CD14-positive monocyte (primary cell): ENCODE measurements at regions not wholly inside any gene's neighbourhood (a gene's known extent, or its start where the extent isn't known, plus 50 kb on each side); places are given as distances from the start of the nearest gene placed in this dataset.

Experiments used
- DNase-seq, 3 donors: peaks; one replicate each; pipeline ENCODE4 v3.0.0-alpha.2; 2011 to 2022
- H2AFZ ChIP-seq: 2 replicates; pipeline ENCODE4 v1.6.0; 2012; ENCODE audit warnings: mild to moderate bottlenecking, low read depth, low read length, inconsistent platforms; ENCODE audit not compliant: insufficient read depth, poor library complexity, severe bottlenecking
- H3K27ac ChIP-seq, 2 donors: 1 replicate in 1 of 2; 2 replicates in 1 of 2; pipeline ENCODE4 v1.5.1; 2012 to 2013; ENCODE audit warnings: low read length in 2 of 2, control low read depth in 1 of 2, inconsistent platforms in 1 of 2, low read depth in 1 of 2, mild to moderate bottlenecking in 1 of 2
- H3K27me3 ChIP-seq, 2 donors: one replicate each; pipeline versions ENCODE4 v1.6.0 to v1.6.1; 2011 to 2013; ENCODE audit warnings: low read length in 2 of 2; ENCODE audit not compliant: control insufficient read depth in 2 of 2, insufficient read depth in 2 of 2
- H3K36me3 ChIP-seq, 2 donors: replicated peaks in 1 of 2; 1 replicate in 1 of 2; 2 replicates in 1 of 2; pipeline versions ENCODE4 v1.5.1 to v1.6.1; 2012 to 2013; ENCODE audit warnings: low read length in 2 of 2, control low read depth in 1 of 2, inconsistent platforms in 1 of 2, mild to moderate bottlenecking in 1 of 2; ENCODE audit not compliant: insufficient read depth in 2 of 2, control insufficient read depth in 1 of 2
- H3K4me1 ChIP-seq, 2 donors: 1 replicate in 1 of 2; 2 replicates in 1 of 2; pipeline versions ENCODE4 v1.5.1 to v1.6.1; 2012 to 2013; ENCODE audit warnings: low read length in 2 of 2, control low read depth in 1 of 2, inconsistent platforms in 1 of 2, mild to moderate bottlenecking in 1 of 2, moderate library complexity in 1 of 2; ENCODE audit not compliant: insufficient read depth in 2 of 2, control insufficient read depth in 1 of 2
- H3K4me2 ChIP-seq: replicated peaks from 2 replicates; pipeline ENCODE3; 2012; ENCODE audit warnings: low read length, moderate library complexity, mild to moderate bottlenecking; ENCODE audit not compliant: poor library complexity, severe bottlenecking; ENCODE audit errors: extremely low read depth
- H3K4me3 ChIP-seq, 3 experiments: fragments of 200-600 bp in 1 of 3; sonication (generic) in 1 of 3; replicated peaks in 1 of 3; 1 replicate in 2 of 3; 2 replicates in 1 of 3; pipeline ENCODE4 v1.5.1; 2011 to 2013; ENCODE audit warnings: low read length in 3 of 3, mild to moderate bottlenecking in 3 of 3, control low read depth in 2 of 3, low read depth in 2 of 3, inconsistent platforms in 1 of 3, moderate library complexity in 1 of 3
- H3K79me2 ChIP-seq: 2 replicates; pipeline ENCODE4 v1.6.0; 2012; ENCODE audit warnings: mild to moderate bottlenecking, control low read depth, inconsistent platforms, low read length, moderate library complexity; ENCODE audit not compliant: insufficient read depth
- H3K9ac ChIP-seq: 2 replicates; pipeline ENCODE4 v1.6.0; 2017; ENCODE audit warnings: low read length, mild to moderate bottlenecking; ENCODE audit not compliant: insufficient read depth, poor library complexity, severe bottlenecking
- H3K9me3 ChIP-seq, 2 donors: replicated peaks in 1 of 2; 1 replicate in 1 of 2; 2 replicates in 1 of 2; pipeline versions ENCODE4 v1.5.1 to v1.6.1; 2012 to 2013; ENCODE audit warnings: low read length in 2 of 2, control low read depth in 1 of 2; ENCODE audit not compliant: control insufficient read depth in 1 of 2, insufficient read depth in 1 of 2
- H4K20me1 ChIP-seq: 2 replicates; pipeline ENCODE4 v1.6.0; 2012; ENCODE audit warnings: mild to moderate bottlenecking, low read length, control low read depth, moderate library complexity; ENCODE audit not compliant: insufficient read depth
- H3K27ac Mint-ChIP-seq, 7 donors: one replicate each; pipeline ENCODE4 v1.8.0; 2020; ENCODE audit warnings: mild to moderate bottlenecking in 7 of 7, mixed read lengths in 7 of 7, moderate library complexity in 6 of 7, inconsistent platforms in 2 of 7
- H3K27me3 Mint-ChIP-seq, 3 donors: one replicate each; pipeline ENCODE4 v1.8.0; 2021 to 2022; ENCODE audit warnings: low read depth in 3 of 3, mild to moderate bottlenecking in 3 of 3, mixed read lengths in 3 of 3, moderate library complexity in 3 of 3, inconsistent platforms in 1 of 3
- H3K36me3 Mint-ChIP-seq, 2 donors: one replicate each; pipeline ENCODE4 v1.8.0; 2020; ENCODE audit warnings: mixed read lengths in 2 of 2, inconsistent platforms in 1 of 2, mild to moderate bottlenecking in 1 of 2
- H3K4me1 Mint-ChIP-seq: one replicate; pipeline ENCODE4 v1.8.0; 2020; ENCODE audit warnings: mild to moderate bottlenecking, mixed read lengths
- H3K4me3 Mint-ChIP-seq, 2 donors: one replicate each; pipeline ENCODE4 v1.8.0; 2020; ENCODE audit warnings: mild to moderate bottlenecking in 2 of 2, mixed read lengths in 2 of 2, moderate library complexity in 1 of 2
- H3K9me3 Mint-ChIP-seq, 7 donors: one replicate each; pipeline ENCODE4 v1.8.0; 2020 to 2022; ENCODE audit warnings: mixed read lengths in 7 of 7, mild to moderate bottlenecking in 6 of 7, moderate library complexity in 6 of 7, inconsistent platforms in 2 of 7
- CTCF ChIP-seq: fragments of 200-600 bp; IDR thresholded peaks from one replicate; pipeline ENCODE4 v1.8.0; 2022; ENCODE audit warnings: antibody characterized with exemption, mild to moderate bottlenecking
- WGBS: methylation state at CpG from one replicate; pipeline ENCODE4 v1.1.5; 2013; ENCODE audit warnings: missing lambda C conversion rate; ENCODE audit not compliant: insufficient coverage; 5-methylcytosine and 5-hydroxymethylcytosine counted together
- intact Hi-C, 2 donors: fragments of 100-400 bp; cut with micrococcal nuclease; formaldehyde crosslinking; loops; one replicate each; pipeline versions ENCODE4 v1.15.0 to v1.15.1; 2023

GRCh38 chr12:13839365-13840336 is 141.8 kb downstream of the GRIN2B start:
- no peaks in the 10 kb centered on the region for H3K36me3 Mint-ChIP-seq
- H3K79me2 ChIP-seq, result no peaks in the 10 kb centered on the region

DNA sequence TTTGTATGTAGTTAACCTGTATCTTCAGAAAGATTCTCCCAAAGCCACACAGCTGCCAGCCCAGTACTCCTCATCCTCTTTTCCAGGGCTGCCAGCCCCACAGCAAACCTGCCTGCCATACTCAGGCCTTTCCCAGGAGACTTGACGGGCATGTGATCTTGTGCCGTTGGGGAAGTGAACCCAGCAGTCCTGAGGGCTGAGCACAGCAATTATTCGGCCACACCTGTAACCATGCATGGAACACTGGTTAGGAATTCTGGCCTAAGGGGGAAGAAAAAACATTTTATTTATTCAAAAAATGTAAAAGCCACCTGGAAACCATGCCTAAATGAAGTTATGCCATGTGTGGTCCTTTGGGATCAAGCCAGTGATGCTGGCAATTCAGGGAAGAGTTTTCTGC is 145.3 kb downstream of the GRIN2B start:
- Mint-ChIP-seq H3K27ac (no peak overlapping the region), H3K36me3 (no peaks in the 10 kb centered on the region), H3K27me3 (peaks cover 0 to 4% (median 0%) of the 10 kb centered on the region in 3 donors), H3K9me3 (peaks cover 0 to 3% (median 0%) of the 10 kb centered on the region in 7 donors), H3K4me1 (no peaks in the 10 kb centered on the region), H3K4me3 (no peak overlapping the region)
- no peak overlapping the region for H3K9ac ChIP-seq
- no peak overlapping the region for H3K4me3 ChIP-seq
- H2AFZ ChIP-seq, result no peak overlapping the region
- H3K79me2 ChIP-seq, result no peaks in the 10 kb centered on the region
- H4K20me1 ChIP-seq, result no peaks in the 10 kb centered on the region
- H3K27ac ChIP-seq, result no peak overlapping the region
- H3K27me3 ChIP-seq, result no peaks in the 10 kb centered on the region
- DNase-seq, result no peak
- intact Hi-C loops, result no loop called here
- no CpG with 5 or more reads among the region's 3 CpGs for WGBS
- H3K36me3 ChIP-seq, result no peaks in the 10 kb centered on the region
- H3K9me3 ChIP-seq, result no peaks in the 10 kb centered on the region
- TF ChIP-seq CTCF, result no peak
- no peaks in the 10 kb centered on the region for H3K4me1 ChIP-seq
- no peak overlapping the region for H3K4me2 ChIP-seq

More at GRCh38 chr12:13839365-13840336, 141.8 kb downstream of the GRIN2B start:
- Histone ChIP-seq H2AFZ (no peak overlapping the region), H3K4me3 (no peak overlapping the region), H3K27me3 (no peaks in the 10 kb centered on the region), H3K9me3 (no peaks in the 10 kb centered on the region), H3K36me3 (no peaks in the 10 kb centered on the region), H4K20me1 (no peaks in the 10 kb centered on the region), H3K9ac (no peak overlapping the region), H3K4me1 (no peaks in the 10 kb centered on the region), H3K27ac (no peak overlapping the region), H3K4me2 (no peak overlapping the region)
- WGBS, result 92% methylated on average over 6 of the region's 11 CpGs
- no peak overlapping the region for H3K4me3 Mint-ChIP-seq
- TF ChIP-seq CTCF, result no peak
- no peak for DNase-seq
- no peaks in the 10 kb centered on the region for H3K4me1 Mint-ChIP-seq
- intact Hi-C loops, result no loop called here
- H3K9me3 Mint-ChIP-seq, result peaks cover 0 to 3% (median 0%) of the 10 kb centered on the region in 7 donors
- H3K27ac Mint-ChIP-seq, result no peak overlapping the region
- peaks cover 0 to 2% (median 0%) of the 10 kb centered on the region in 3 donors for H3K27me3 Mint-ChIP-seq
